H1 (cell line): ENCODE measurements at regions not wholly inside any gene's neighbourhood (a gene's known extent, or its start where the extent isn't known, plus 50 kb on each side); places are given as distances from the start of the nearest gene placed in this dataset.

Experiments
- CTCF ChIA-PET: fragments of 300-600 bp; sonication (Branson Sonifier 250); formaldehyde crosslinking; loops from one replicate; lab custom pipeline; 2021; ENCODE audit not compliant: partially characterized antibody; lab: Charles Lee
- POLR2A ChIA-PET: fragments of 300-600 bp; sonication (Branson Sonifier 250); formaldehyde crosslinking; loops from one replicate; lab custom pipeline; 2021; ENCODE audit warnings: inconsistent platforms; ENCODE audit not compliant: partially characterized antibody; lab: Charles Lee
- DNase-seq, 2 experiments: peaks; one replicate each; pipeline versions ENCODE4 v3.0.0 to v3.0.0-alpha.2; 2010 to 2022; ENCODE audit warnings: low spot score in 2 of 2, low read depth in 1 of 2, mixed read lengths in 1 of 2
- FAIRE-seq: peaks from 2 replicates; lab custom pipeline; 2011; peaks lifted over from hg19 to GRCh38; lab: Jason Lieb, UNC
- H2AFZ ChIP-seq: 2 replicates; pipeline ENCODE4 v1.8.1; 2012; ENCODE audit warnings: low read length, inconsistent platforms
- H2AK5ac ChIP-seq: 2 replicates; pipeline ENCODE4 v1.6.1; 2013; ENCODE audit warnings: low read depth, low read length
- H2BK120ac ChIP-seq: replicated peaks from 2 replicates; pipeline ENCODE3; 2013; ENCODE audit warnings: low read depth, low read length, inconsistent platforms
- H2BK12ac ChIP-seq: 2 replicates; pipeline ENCODE4 v1.6.1; 2013; ENCODE audit warnings: low read depth, low read length
- H2BK15ac ChIP-seq: 2 replicates; pipeline ENCODE4 v1.6.1; 2013; ENCODE audit warnings: low read length
- H2BK20ac ChIP-seq: 2 replicates; pipeline ENCODE4 v1.6.1; 2013; ENCODE audit warnings: low read length
- H2BK5ac ChIP-seq: 2 replicates; pipeline ENCODE4 v1.6.1; 2013; ENCODE audit warnings: low read depth, low read length
- H3K14ac ChIP-seq: 2 replicates; pipeline ENCODE4 v1.6.1; 2013; ENCODE audit warnings: inconsistent platforms; ENCODE audit not compliant: insufficient read length
- H3K18ac ChIP-seq: 2 replicates; pipeline ENCODE4 v1.6.1; 2013; ENCODE audit warnings: low read length; ENCODE audit errors: extremely low read depth
- H3K23ac ChIP-seq: 2 replicates; pipeline ENCODE4 v1.6.1; 2013; ENCODE audit warnings: inconsistent platforms; ENCODE audit not compliant: insufficient read length
- H3K23me2 ChIP-seq: 2 replicates; pipeline ENCODE4 v1.6.1; 2013; ENCODE audit warnings: low read depth, low read length
- H3K27ac ChIP-seq: 2 replicates; pipeline ENCODE4 v1.6.1; 2011; ENCODE audit warnings: low read depth, low read length, inconsistent platforms
- H3K27me3 ChIP-seq, 4 experiments: replicated peaks in 1 of 4; 1 replicate in 1 of 4; 2 replicates in 3 of 4; pipeline versions ENCODE4 v1.6.1 to v1.8.1; 2011 to 2013; ENCODE audit warnings: low read length in 3 of 4, mild to moderate bottlenecking in 3 of 4, inconsistent platforms in 2 of 4, mixed read lengths in 2 of 4, moderate library complexity in 1 of 4; ENCODE audit not compliant: control insufficient read depth in 3 of 4, insufficient read depth in 3 of 4; ENCODE audit errors: extremely low read depth in 1 of 4
- H3K36me3 ChIP-seq, 4 experiments: 2 replicates each; pipeline versions ENCODE4 v1.6.1 to v1.8.1; 2011 to 2013; ENCODE audit warnings: mild to moderate bottlenecking in 4 of 4, low read length in 3 of 4, moderate library complexity in 2 of 4, control low read depth in 1 of 4, inconsistent platforms in 1 of 4; ENCODE audit not compliant: insufficient read depth in 4 of 4, control insufficient read depth in 2 of 4
- H3K4ac ChIP-seq: replicated peaks from 2 replicates; pipeline ENCODE3; 2013; ENCODE audit warnings: low read length, low read depth, mixed read lengths, inconsistent platforms; ENCODE audit not compliant: insufficient read length
- H3K4me1 ChIP-seq, 4 experiments: replicated peaks in 1 of 4; 1 replicate in 1 of 4; 2 replicates in 3 of 4; pipeline versions ENCODE4 v1.6.1 to v1.8.1; 2011 to 2013; ENCODE audit warnings: low read length in 3 of 4, inconsistent platforms in 2 of 4, mixed read lengths in 1 of 4; ENCODE audit not compliant: insufficient read depth in 4 of 4, control insufficient read depth in 3 of 4
- H3K4me2 ChIP-seq, 2 experiments: 2 replicates each; pipeline versions ENCODE4 v1.6.1 to v1.8.1; 2011 to 2013; ENCODE audit warnings: low read depth in 2 of 2, low read length in 2 of 2, control low read depth in 1 of 2, inconsistent platforms in 1 of 2, mild to moderate bottlenecking in 1 of 2; ENCODE audit not compliant: insufficient read depth in 1 of 2
- H3K4me3 ChIP-seq, 4 experiments: fragments of 200-600, 300-600 bp in 1 of 4; sonication (generic), shearing (Covaris generic), sonication (Bioruptor Twin) in 1 of 4; 2 replicates each; pipeline versions ENCODE4 v1.5.1 to v1.8.1; 2011 to 2016; ENCODE audit warnings: low read length in 4 of 4, low read depth in 3 of 4, control low read depth in 2 of 4, inconsistent platforms in 2 of 4, mild to moderate bottlenecking in 2 of 4, mixed read lengths in 1 of 4, moderate library complexity in 1 of 4; ENCODE audit not compliant: insufficient read depth in 2 of 4; ENCODE audit errors: extremely low read depth in 1 of 4
- H3K56ac ChIP-seq: replicated peaks from 2 replicates; pipeline ENCODE3; 2013; ENCODE audit warnings: low read depth, mild to moderate bottlenecking, mixed read lengths, low read length, inconsistent platforms; ENCODE audit not compliant: insufficient read length
- H3K79me1 ChIP-seq: 2 replicates; pipeline ENCODE4 v1.6.1; 2013; ENCODE audit warnings: low read depth, low read length, control low read depth
- H3K79me2 ChIP-seq, 2 experiments: 2 replicates each; pipeline versions ENCODE4 v1.6.1 to v1.8.1; 2012 to 2013; ENCODE audit warnings: low read length in 2 of 2, mild to moderate bottlenecking in 2 of 2, inconsistent platforms in 1 of 2; ENCODE audit not compliant: insufficient read depth in 2 of 2, control insufficient read depth in 1 of 2
- H3K9ac ChIP-seq, 4 experiments: replicated peaks in 1 of 4; 1 replicate in 1 of 4; 2 replicates in 3 of 4; pipeline versions ENCODE4 v1.6.1 to v1.8.1; 2011 to 2013; ENCODE audit warnings: low read depth in 3 of 4, low read length in 3 of 4, control low read depth in 2 of 4, mild to moderate bottlenecking in 2 of 4, moderate library complexity in 2 of 4, inconsistent platforms in 1 of 4; ENCODE audit errors: extremely low read depth in 1 of 4
- H3K9me3 ChIP-seq, 2 experiments: 2 replicates each; pipeline versions ENCODE4 v1.6.1 to v1.8.1; 2012 to 2013; ENCODE audit warnings: mild to moderate bottlenecking in 2 of 2, moderate library complexity in 2 of 2, control low read depth in 1 of 2, inconsistent platforms in 1 of 2, low read depth in 1 of 2, low read length in 1 of 2, mixed read lengths in 1 of 2; ENCODE audit not compliant: insufficient read depth in 2 of 2
- H4K20me1 ChIP-seq, 2 experiments: replicated peaks in 1 of 2; 2 replicates each; pipeline versions ENCODE3 to v1.8.1; 2011 to 2013; ENCODE audit warnings: inconsistent platforms in 2 of 2, low read length in 2 of 2, mild to moderate bottlenecking in 1 of 2; ENCODE audit not compliant: insufficient read depth in 2 of 2, control insufficient read depth in 1 of 2
- H4K5ac ChIP-seq: 2 replicates; pipeline ENCODE4 v1.6.1; 2013; ENCODE audit warnings: low read length, low read depth, mixed read lengths, inconsistent platforms; ENCODE audit not compliant: insufficient read length
- H4K8ac ChIP-seq: 2 replicates; pipeline ENCODE4 v1.8.0; 2013; ENCODE audit warnings: mild to moderate bottlenecking, moderate library complexity, low read length, inconsistent platforms; ENCODE audit not compliant: insufficient read depth; ENCODE audit errors: extremely low read depth
- H4K91ac ChIP-seq: replicated peaks from 2 replicates; pipeline ENCODE3; 2013; ENCODE audit warnings: low read length, mixed read lengths, inconsistent platforms; ENCODE audit not compliant: insufficient read length
- JUND ChIP-seq: IDR thresholded peaks from 2 replicates; pipeline ENCODE4 v1.6.1; 2011; ENCODE audit warnings: mild to moderate bottlenecking, improper control_type of control experiment, low read length
- MAFK ChIP-seq: IDR thresholded peaks from 2 replicates; pipeline ENCODE4 v1.6.1; 2012; ENCODE audit warnings: low read depth, mild to moderate bottlenecking, improper control_type of control experiment, low read length
- TAF1 ChIP-seq: IDR thresholded peaks from 2 replicates; pipeline ENCODE4 v1.6.1; 2011; ENCODE audit warnings: mild to moderate bottlenecking, low read depth, low read length
- WGBS, 2 experiments: shearing (Covaris generic) in 1 of 2; methylation state at CpG; one replicate each; pipeline versions ENCODE4 v1.1.6 to v1.1.7; 2013 to 2015; ENCODE audit warnings: low lambda C conversion rate in 2 of 2, mixed read lengths in 2 of 2, inconsistent platforms in 1 of 2, low coverage in 1 of 2, missing lambda C conversion rate in 1 of 2; ENCODE audit not compliant: insufficient replicate concordance in 2 of 2, insufficient coverage in 1 of 2, insufficient read length in 1 of 2; ENCODE audit errors: extremely low coverage in 1 of 2, missing lambda C conversion rate in 1 of 2; 5-methylcytosine and 5-hydroxymethylcytosine counted together

- FAIRE-seq, result no peak
These were observed 610.5 kb downstream of the HTR1B start for GRCh38 chr6:76852776-76853175.

More at GRCh38 chr6:76852776-76853175, 610.5 kb downstream of the HTR1B start:
- H3K9ac ChIP-seq, result no peak overlapping the region
- no peak overlapping the region for H2BK20ac ChIP-seq
- ChIA-PET POLR2A (interaction anchor here (1.0 to 1.6 kb wide), 2 partner anchors 9 to 10 kb away, joined by 3 to 4 read pairs; no protein-coding TSS in a partner anchor), CTCF (interaction anchor here (0.6 to 0.8 kb wide), 2 partner anchors 9 to 139 kb away, joined by 3 to 4 read pairs; no protein-coding TSS in a partner anchor)
- H2BK5ac ChIP-seq, result no peak overlapping the region
- H3K27me3 ChIP-seq, result peaks cover 0 to 1% (median 0%) of the 10 kb centered on the region in 4 experiments; a peak in 1 of 7 replicates
- H3K79me2 ChIP-seq, result no peaks in the 10 kb centered on the region
- no peaks in the 10 kb centered on the region for H3K9me3 ChIP-seq
- no peaks in the 10 kb centered on the region for H3K36me3 ChIP-seq
- H3K14ac ChIP-seq, result no peak overlapping the region
- H3K56ac ChIP-seq, result no peak overlapping the region
- H3K27ac ChIP-seq, result no peak overlapping the region
- H2BK120ac ChIP-seq, result no peak overlapping the region
- H4K8ac ChIP-seq, result no peak overlapping the region
- H2AK5ac ChIP-seq, result no peak overlapping the region
- no peak overlapping the region for H2BK12ac ChIP-seq
- no peak overlapping the region for H3K18ac ChIP-seq
- H2BK15ac ChIP-seq, result no peak overlapping the region
- TF ChIP-seq MAFK, result 0 out of 2 replicates have a peak, but pooled peaks have one; percentile 26
- TF ChIP-seq TAF1, result no peak
- TF ChIP-seq JUND, result peak; percentile 62; the same call in 1 of the 2 replicates
- peak overlapping the region in 1 of 4 experiments; percentile 34; a peak in 1 of 8 replicates for H3K4me3 ChIP-seq
- H3K23ac ChIP-seq, result no peak overlapping the region
- no peak overlapping the region for H4K5ac ChIP-seq
- H3K4me2 ChIP-seq, result peak overlapping the region in 1 of 2 experiments; percentile 27; a peak in 1 of 4 replicates
- peaks cover 0 to 2% (median 0%) of the 10 kb centered on the region in 4 experiments; a peak in 2 of 7 replicates for H3K4me1 ChIP-seq
- 28% methylated on average over 1 of the region's 1 CpG; no CpG with 5 or more reads in 1 of the 2 experiments for WGBS, 2 experiments
- H4K91ac ChIP-seq, result no peak overlapping the region
- no peaks in the 10 kb centered on the region for H4K20me1 ChIP-seq
- H3K79me1 ChIP-seq, result no peaks in the 10 kb centered on the region
- DNase-seq, result no peak
- no peaks in the 10 kb centered on the region for H3K23me2 ChIP-seq
- no peak overlapping the region for H2AFZ ChIP-seq
- H3K4ac ChIP-seq, result no peak overlapping the region
